HG03280 (cell line): ENCODE measurements at regions not wholly inside any gene's neighbourhood (a gene's known extent, or its start where the extent isn't known, plus 50 kb on each side); places are given as distances from the start of the nearest gene placed in this dataset.
"Not testable (repeated sequence)": the region's sequence is repeated elsewhere in the genome, so short reads cannot be mapped to it uniquely, and the experiment has no call there.

Experiments used
- ATAC-seq: cut with Tn5 transposase; IDR thresholded peaks from one replicate; pipeline ENCODE4 v1.9.1; 2021; ENCODE audit warnings: mild to moderate bottlenecking, moderate library complexity; ENCODE audit not compliant: unreplicated experiment

- no peak for ATAC-seq
Observed at GRCh38 chr3:110900576-110900975, 171.0 kb upstream of the NECTIN3 start.

- ATAC-seq = no peak
Observed at GRCh38 chr3:110901536-110901935, 170.1 kb upstream of the NECTIN3 start.

GRCh38 chr3:110902453-110903085 lies 169.0 kb upstream of the NECTIN3 start:
- no peak for ATAC-seq

GRCh38 chr3:110903771-110904519 lies 167.7 kb upstream of the NECTIN3 start:
- ATAC-seq = no peak

GRCh38 chr3:110904520-110904890 lies 167.1 kb upstream of the NECTIN3 start:
- no peak for ATAC-seq

- ATAC-seq = no peak
Observed at GRCh38 chr3:110905121-110905520, 166.5 kb upstream of the NECTIN3 start.

- no peak for ATAC-seq
Observed at GRCh38 chr3:110909839-110910238, 161.8 kb upstream of the NECTIN3 start.

- no peak for ATAC-seq
Observed at GRCh38 chr3:110910346-110910955, 161.2 kb upstream of the NECTIN3 start.

GRCh38 chr3:110918963-110919362 lies 152.7 kb upstream of the NECTIN3 start:
- ATAC-seq = no peak

- ATAC-seq = no peak
Observed at GRCh38 chr3:110925798-110926197, 145.8 kb upstream of the NECTIN3 start.

- no peak for ATAC-seq
Observed at GRCh38 chr3:110928016-110928662, 143.5 kb upstream of the NECTIN3 start.

GRCh38 chr3:110929816-110930215 lies 141.8 kb upstream of the NECTIN3 start:
- ATAC-seq = no peak

- no peak for ATAC-seq
Observed at GRCh38 chr3:110932567-110932966, 139.0 kb upstream of the NECTIN3 start.

GRCh38 chr3:110933821-110934426 lies 137.7 kb upstream of the NECTIN3 start:
- no peak for ATAC-seq

GRCh38 chr3:110938629-110939028 lies 133.0 kb upstream of the NECTIN3 start:
- no peak for ATAC-seq

- no peak for ATAC-seq
Observed at GRCh38 chr3:110940055-110940454, 131.6 kb upstream of the NECTIN3 start.

- no peak for ATAC-seq
Observed at GRCh38 chr3:110944782-110945181, 126.8 kb upstream of the NECTIN3 start.

- no peak for ATAC-seq
Observed at GRCh38 chr3:110946810-110947209, 124.8 kb upstream of the NECTIN3 start.

- not testable (repeated sequence) for ATAC-seq
Observed at GRCh38 chr3:110949194-110949593, 122.4 kb upstream of the NECTIN3 start.

- no peak for ATAC-seq
Observed at GRCh38 chr3:110955301-110955880, 116.2 kb upstream of the NECTIN3 start.

GRCh38 chr3:110956081-110956480 lies 115.5 kb upstream of the NECTIN3 start:
- no peak for ATAC-seq
